ENCODE measurements at regions not wholly inside any gene's neighbourhood (a gene's known extent, or its start where the extent isn't known, plus 50 kb on each side); places are given as distances from the start of the nearest gene placed in this dataset.
A peak's percentile ranks its signal among the peaks of the same experiment; 100 is the strongest.
"Not testable (repeated sequence)": the region's sequence is repeated elsewhere in the genome, so short reads cannot be mapped to it uniquely, and the experiment has no call there.

DNA sequence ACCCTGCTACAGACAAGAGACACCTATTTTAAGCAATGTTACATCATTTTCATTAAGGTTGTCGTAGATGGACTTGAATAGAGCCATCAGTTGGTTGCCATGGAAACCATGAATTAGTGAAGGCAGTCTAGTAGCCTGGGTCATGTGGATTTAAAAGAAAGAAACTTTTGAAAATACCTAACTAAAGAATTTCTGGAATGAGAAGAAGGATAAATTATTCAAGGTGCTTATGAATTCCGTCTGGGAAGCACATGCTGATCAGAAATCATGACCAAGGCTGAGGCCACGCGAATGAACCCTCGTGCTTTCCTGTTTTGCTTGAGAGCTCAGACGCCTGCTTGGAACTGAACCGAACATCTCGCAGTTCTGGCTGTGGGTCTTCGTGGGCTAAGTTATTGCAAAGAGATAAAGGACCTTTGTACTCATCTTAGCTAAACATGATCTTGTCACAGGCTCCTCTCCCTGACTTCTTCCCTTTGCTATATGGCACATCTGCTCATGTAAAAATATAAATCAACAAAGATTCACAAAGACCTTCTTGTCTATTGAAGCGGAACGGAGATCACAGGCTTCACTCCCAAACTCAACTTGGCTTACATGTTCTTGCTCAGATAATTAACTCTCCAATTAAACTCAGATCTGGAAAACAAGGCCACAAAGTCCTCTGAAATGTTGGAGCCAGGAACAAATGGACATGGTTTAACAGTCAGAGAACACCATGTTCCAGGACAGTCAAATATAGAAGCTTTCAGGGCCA, 140.2 kb downstream of the NUFIP1 start:
- no peak for DNase-seq

DNA sequence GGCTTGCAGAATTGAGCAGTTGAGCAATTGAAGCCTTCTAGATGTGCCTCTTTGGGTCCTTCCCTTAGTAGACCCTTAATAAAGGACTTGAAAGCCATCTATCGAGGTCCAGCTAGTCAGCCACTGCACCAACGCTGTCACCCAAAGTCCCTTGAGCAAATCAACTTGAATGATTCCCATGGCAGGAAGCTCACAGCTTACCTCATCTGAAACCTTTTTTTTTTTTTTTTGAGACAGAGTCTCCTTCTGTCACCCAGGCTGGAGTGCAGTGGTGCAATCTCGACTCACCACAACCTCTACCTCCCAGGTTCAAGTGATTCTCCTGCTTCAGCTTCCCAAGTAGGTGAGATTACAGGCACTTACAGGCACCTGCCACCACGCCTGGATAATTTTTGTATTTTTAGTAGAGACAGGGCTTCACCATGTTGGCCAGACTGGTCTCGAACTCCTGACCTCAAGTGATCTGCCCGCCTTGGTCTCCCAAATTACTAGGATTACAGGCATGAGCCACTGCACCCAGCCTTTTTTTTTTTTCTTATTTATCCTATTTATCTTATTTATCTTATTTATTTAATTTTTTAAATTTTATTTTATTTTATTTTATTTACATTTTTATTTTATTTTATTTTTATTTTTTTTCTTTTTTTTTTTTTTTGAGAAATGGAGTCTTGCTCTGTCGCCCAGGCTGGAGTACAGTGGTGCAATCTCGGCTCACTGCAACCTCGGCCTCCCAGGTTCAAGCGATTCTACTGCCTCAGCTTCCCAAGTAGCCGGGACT, 143.8 kb downstream of the NUFIP1 start:
- DNase-seq: not testable (repeated sequence)

DNA sequence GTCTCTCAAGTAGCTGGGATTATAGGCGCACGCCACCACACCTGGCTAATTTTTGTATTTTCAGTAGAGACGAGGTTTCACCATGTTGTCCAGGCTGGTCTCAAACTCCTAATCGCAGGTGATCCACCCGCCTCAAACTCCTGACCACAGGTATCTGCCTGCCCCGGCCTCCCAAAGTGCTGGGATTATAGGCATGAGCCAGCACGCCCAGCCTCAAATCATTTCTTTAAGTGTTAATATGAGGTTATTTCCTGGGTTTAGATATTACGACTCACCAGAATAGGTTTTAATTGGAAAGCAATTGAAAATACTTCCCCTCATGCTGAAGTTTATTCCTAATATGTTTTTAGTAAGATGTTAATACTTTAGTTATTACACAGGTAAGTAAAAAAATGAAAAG, 144.5 kb downstream of the NUFIP1 start:
- DNase-seq: no peak

DNA sequence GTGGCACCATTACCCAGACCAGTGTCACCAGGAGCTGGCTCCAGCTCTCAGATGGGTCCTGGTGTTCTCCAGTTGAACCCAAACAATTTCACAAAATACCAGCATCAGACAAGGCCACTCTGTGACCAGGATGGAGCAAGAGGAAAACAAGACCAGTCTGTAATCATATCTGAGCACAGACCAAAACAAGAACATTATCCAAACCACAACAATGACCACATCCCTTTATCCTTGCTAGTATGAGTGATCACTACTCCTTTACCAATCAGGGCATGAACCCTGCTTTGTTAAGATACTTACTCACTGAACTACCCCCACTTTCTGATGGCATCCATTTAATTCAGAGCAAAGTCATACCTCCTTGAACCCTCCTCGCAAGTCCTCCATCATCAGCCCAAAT, 145.9 kb downstream of the NUFIP1 start:
- no peak for DNase-seq

DNA sequence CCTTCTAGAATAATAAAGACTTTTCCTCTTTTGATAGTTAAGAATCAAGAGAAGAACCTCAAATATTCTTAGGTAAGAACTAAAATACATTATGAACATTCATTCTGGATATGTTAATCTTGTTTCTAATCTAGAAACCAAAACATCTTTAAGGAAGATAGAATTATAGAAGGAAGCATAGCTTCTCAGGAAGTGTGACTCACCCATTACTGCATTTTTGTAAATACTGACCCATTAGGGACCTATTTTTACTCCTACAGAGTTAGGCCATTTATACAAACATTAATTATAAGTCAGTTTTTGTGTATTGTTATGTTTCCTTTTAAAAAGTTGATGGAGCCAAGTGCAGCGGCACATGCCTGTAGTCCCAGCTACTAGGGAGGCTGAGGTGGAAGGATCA, 147.1 kb downstream of the NUFIP1 start:
- no peak for DNase-seq

DNA sequence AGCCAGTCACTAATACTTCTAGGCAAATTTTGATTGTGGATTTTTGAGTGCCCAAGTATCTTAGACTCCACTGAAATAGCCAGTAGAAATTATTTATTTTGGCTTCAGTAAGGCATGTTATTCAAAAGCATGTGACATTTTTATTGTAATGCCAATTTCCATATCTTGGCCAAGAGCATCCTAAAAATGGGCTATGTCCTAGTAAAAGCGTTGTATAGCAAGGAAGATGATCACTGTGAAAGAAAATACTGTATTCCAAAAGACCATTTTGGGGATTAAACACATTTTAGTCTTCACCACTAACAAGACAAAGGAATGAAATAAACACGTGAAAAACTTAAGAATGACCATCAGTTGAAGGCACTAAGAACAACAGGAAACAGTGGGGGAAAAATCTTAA, 149.1 kb downstream of the NUFIP1 start:
- DNase-seq: no peak

DNA sequence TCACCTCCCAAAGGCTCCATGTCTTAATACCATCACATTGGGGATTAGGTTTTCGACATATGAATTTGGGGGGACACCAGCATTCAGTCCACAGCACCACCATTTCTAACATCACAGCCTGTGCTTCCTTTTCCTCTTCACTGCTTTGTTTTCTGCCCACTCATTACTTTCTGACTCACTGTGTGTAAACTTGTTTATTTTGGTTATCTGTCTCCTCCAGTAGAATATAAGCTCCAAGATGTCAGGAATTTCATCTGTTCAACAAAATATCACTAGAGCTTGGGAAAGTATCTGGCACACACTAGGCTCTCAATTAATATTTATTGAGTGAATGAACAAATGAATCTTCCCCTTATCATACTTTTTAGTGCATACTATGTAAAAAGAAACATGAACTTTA, 152.0 kb downstream of the NUFIP1 start:
- DNase-seq: no peak

DNA sequence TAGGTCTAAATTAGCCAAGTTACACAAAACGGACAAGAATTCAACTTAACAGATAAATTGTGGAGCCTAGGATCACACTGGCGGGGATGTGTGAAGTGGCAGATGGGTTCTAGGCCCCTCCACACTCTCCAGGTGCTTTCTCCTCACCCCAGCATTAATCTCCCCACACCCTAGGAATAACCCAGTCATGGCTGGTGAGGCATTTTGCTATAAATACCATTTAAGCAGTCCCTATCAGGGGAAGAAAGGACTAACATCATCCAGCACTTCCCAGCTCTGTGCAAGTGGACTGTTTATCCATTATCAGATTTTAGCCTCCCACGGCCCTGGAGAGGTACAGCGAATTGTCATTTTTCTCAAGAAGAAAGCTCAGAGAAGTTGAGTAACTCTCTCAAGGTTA, 154.9 kb downstream of the NUFIP1 start:
- no peak for DNase-seq

DNA sequence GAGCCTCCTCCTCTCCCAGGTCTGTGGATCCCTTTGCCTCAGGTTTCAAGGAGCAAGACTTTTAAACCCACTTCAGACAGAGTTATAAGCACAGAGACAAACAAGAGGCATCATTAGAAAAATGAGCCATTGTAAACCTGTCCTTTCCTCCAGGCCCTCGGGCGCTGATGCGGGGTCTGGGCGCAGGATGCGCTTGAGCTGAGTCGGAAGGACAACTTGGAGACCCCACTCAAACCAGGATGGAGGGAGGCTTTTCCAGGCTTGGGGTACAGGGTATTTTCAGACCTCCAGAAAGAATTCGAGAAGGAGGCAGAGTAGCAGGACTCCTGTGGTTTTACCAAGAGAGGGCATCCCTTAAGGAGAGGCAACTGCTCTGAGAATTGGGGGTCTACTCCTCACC, 155.6 kb downstream of the NUFIP1 start:
- no peak for DNase-seq

DNA sequence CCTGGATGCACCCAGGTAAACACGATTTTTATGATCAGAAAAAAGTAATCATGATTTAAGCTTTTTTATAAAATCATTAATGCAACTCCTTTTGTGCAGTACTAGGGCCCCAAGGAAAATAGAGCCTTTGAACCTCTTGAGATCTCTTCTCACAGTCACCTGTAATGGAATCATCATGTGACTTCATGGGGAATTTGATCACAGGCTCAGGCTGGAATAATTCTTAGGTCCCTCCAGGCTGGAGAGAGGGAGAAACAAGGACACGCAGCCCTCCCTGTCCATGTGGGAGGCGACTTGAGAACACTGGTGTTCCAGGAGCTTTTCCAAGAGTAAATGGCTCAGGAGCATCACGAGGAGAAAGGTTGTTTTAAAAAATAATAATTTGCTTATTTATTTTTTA, 156.1 kb downstream of the NUFIP1 start:
- DNase-seq: no peak

DNA sequence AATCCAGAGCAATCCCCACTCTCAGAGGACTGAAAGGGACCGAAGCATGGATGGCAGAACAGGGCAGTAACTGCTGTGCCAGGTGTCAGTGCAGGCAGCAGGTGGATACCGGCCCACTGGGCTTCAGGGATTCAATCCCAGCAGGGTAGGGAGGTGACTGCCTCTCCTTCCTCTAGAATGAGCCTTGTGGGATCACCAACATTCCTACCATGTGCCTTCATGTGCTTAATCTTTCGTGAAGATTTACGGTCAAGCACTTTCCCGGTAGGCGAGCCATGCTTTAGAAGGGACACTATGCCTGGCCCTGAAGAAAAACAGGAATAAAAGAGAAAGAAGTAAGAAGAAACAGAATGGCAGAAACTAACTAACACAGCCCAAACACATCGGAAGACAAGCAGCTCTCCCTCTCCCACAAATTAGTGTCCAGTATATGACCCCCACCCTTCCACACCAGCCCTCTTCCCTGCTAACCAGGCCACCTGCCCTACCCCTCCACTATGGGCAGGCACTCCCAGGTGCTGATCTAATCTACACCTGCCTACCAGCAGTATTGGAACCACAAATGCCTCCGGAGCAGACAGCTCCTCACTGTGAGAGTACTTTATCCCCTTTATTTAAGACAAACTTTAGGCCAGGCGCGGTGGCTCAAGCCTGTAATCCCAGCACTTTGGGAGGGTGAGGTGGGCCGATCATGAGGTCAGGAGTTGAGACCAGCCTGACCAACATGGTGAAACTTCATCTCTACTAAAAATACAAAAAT, 162.5 kb downstream of the NUFIP1 start:
- no peak for DNase-seq

DNA sequence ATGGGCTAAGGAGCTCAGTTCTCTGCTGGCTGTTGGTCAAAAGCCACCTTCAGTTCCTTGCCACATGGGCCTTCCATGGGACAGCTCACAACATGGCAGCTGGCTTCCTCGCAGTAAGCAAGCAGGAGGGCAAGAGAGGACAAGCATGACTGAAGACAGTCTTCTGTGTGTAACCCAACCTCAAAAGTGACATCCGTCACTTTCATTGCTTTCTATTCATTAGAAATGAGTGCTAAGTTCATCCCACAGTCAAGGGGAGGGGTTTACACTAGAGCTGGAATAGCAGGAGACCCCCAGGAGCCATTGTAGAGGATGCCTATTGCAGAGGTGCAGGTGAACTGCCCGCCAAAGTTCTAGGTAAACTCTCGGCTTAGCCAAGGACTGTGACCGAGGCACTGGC, 163.3 kb downstream of the NUFIP1 start:
- DNase-seq: no peak

DNA sequence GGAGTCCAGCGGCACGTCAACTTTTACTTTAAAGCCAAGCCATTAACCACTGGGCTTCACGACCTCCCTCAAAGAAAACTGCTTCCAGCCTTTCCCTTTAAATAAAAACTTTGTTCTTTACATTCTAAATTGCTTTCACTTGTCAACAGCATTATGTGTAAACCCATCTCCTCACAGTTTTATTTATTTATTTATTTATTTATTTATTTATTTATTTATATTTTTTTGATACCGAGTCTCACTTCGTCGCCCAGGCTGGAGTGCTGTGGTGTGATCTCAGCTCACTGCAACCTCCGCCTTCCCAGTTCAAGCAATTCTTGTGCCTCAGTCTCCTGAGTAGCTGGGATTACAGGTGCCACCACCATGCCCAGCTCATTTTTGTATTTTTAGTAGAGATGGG, 165.7 kb downstream of the NUFIP1 start:
- not testable (repeated sequence) for DNase-seq

DNA sequence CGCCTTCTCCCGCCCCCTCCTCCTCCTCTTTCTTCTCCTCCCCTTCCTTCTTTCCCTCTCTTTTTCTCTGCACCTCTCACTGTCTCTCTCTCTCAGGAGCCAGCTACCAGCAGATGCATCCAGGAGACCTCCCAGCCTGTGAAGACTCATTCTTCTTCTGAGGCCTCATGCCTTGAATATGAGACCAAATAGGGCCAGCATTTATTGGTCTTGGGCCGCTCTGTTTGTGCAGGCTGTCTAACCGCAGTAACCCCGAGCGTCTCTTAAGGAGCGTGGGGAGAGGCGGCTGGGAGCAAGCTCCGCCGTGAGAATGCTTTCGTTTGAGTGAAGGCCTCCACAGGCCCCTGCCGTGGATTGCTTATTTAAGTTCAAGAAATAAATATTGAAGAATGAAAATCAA, 167.0 kb downstream of the NUFIP1 start:
- no peak for DNase-seq

DNA sequence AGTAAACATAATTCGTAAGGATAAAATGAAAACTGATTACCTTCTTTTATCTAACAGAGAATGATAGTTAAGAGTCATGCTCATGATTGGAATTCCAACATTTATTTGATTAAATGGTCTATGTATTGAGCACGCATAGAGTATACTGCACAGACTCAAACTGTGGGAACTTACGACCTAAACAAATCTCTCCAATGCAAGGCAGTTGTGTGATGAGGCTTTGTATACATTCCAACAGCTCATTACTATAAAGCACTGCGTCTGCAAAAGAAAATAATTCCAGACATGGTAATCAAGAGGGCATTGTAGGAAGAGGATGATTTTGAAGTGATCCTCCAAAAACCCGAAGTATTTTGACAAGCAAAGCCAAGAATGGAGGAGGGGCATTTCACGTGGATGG, 169.5 kb downstream of the NUFIP1 start:
- no peak for DNase-seq

DNA sequence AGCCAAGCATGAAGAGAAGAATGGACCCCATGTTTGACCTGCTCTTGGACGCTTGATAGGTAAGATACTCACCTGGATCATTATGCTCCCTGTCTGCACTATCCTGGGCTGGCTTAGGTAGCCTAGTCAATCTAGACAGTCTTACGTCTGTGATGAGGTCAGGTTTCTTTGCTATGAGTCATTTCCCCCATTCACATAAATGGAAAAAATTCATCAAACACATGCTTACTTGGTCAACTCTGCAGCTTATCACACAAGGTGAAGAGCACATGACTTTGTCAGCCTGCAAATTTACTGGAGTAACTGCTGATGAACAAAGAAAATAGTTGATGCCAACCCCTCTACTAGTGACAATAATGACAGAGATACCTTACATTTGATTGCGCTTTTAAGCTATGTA, 170.0 kb downstream of the NUFIP1 start:
- peak; percentile 42 for DNase-seq

DNA sequence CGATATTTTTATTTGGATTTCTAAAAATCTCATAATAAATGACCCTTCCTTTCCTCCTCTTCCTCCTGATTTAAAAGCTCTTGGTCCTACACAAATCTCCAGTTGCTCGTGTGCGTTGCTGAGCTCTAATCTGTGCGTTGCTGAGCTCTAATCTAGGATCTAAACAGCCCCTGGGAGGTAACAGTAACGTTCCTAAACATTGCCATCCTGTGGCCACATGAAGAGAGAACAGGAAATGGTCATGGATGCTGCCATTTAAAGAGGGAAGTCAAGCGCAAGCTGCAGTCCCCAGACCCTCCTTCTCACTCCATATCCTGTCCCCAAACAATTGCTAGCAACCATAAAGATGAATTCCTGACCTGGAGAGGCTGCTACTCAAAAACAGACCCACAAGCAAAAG, 170.8 kb downstream of the NUFIP1 start:
- peak; percentile 74 for DNase-seq

DNA sequence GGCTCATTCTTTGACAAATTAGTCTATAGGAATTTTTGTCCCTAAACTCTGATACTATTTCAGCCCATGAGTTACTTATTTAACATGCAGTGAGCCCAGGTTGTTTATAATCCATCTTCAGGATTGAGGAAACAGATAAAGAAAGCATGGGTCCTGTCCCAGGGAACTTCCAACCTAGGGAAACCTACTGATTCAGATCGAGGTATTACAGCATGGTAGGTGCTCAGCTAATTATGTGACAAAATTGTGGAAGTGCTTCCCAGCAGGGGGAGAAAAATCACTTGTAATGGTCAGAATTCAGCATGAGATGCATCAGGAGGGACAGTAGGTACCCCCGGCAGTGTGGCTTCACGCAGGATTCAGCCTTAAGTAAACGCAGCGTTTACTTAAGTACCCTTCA, 171.3 kb downstream of the NUFIP1 start:
- DNase-seq: peak; percentile 43

DNA sequence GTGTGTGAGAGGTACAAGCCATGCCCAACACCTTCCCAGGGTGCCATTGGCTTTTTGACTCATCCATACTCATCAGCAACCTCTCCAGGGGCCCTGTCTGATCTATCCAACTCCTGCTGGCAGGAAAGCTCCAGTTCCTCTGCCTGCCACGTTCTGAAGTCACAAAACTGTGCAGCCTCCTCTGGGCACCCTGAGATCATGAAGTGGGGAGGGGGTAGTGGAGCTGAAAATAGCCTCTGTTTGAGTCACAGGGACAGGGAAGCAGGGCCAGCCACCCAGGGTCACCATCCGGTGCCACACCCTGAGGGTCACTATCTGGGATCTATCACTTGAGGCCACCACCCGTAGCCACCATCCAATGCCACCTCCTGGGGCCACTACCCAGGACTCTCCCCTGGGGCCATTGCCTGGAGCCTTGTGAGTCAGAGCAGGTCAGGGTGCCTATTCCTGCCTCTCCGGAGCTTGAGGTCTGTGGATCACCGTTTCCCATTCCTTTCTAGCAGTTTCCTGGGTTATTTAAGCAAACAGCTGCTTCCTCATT, 172.1 kb downstream of the NUFIP1 start:
- DNase-seq: peak; percentile 1

DNA sequence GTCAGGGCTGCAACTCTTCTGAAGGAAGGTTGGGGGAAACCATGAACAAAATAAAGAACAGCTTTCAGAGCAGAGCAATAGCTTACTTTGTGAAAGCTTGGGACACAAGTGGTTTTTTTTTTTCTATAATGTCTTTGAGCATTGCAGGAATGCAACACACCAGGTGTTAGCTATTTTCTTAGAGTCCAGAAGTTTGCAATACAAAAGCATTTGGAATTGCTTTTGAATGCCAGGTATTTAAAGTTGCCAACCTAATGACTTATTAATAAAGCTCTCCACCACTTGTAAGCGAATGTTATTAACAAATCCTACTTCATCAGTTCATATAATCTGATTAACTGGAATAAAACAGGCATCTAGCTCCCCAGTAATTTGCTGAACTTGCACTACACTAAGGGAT, 172.6 kb downstream of the NUFIP1 start:
- no peak for DNase-seq

DNA sequence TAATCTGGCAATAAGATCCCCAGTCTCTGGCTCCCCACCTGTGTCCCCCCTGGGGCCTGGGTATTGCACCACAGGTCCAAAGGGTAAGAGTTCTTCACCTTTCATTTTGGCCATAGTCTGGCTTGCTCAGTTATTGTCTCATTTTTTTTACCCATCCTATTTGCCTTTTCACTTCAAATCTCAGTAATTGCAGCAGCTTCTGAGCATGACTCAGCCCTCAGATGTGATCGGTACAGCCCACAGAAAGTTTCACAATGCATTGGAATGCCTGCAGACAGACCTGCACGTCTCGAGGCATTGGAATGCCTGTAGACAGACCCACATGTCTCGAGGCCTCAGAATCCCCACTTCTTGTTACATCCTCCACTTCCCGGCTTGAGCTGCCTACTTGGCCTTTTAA, 173.6 kb downstream of the NUFIP1 start:
- no peak for DNase-seq

DNA sequence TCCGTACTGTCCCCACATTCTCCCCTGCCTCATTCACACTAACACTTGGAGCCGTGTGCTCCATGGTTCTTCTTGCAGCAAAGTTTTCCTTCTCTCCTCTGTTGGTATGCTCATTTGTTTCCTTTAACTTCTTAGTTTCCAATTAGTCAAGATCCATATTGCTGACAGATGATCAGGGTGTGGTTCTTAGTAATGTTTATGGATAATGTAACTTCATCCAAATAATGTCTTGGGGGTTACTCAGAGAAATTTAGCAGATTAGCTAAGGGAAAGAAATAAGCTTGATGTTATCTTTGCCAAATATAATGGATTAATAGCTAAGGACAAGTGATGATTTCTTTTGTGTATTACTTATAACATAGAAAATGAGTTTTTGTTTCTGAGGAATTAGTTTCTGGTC, 174.4 kb downstream of the NUFIP1 start:
- DNase-seq: no peak

DNA sequence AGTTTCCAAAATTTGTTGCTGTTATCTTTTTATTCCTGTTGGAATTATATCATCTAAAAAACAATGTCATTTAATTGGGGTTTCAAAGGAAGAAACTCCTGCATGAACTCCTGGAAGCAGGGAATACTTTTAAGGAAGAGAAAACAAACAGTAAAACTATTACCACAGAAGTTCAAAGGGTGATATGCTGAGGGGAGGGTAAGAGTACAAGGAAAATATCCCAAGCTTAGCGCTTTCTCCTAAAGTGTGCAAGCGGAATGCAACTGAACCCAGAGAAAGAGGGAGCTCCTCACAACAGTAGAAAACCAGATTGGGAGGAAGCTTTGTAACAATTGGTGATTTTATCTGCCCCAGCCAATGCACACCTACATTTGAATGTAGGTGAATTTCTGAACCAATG, 175.1 kb downstream of the NUFIP1 start:
- no peak for DNase-seq

DNA sequence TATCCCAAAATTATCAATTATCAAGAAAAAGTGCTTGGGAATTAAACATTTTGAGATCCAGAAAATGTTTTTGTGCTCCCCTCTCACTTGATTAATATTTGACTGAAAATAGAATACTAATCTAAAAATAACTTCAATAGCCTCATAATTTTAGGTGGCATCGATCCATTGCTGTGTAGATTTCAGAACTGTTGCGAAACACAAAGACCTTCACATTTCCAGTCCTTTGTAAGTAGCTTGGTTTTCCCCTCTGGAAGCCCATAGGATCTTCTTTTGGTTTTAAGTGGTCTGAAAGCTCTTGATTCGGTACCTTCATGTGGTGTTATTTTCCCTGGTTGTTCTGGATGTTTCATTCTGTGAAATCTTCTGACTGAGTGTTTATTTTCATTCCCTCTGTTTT, 176.5 kb downstream of the NUFIP1 start:
- DNase-seq: no peak

Data from NCI-H69 (cell line).